Caco-2 (cell line): ENCODE measurements at regions not wholly inside any gene's neighbourhood (a gene's known extent, or its start where the extent isn't known, plus 50 kb on each side); places are given as distances from the start of the nearest gene placed in this dataset.

ENCODE experiments used
- BruUV-seq: library from RNA; stranded (reverse); fragments of 400-500 nt; replicated peaks from 2 replicates; lab custom pipeline; 2021; lab: Mats Ljungman, UMichigan
- CTCF ChIA-PET: fragments of 300-600 bp; sonication (Branson Sonifier 250); formaldehyde crosslinking; loops from one replicate; lab custom pipeline; 2022; ENCODE audit warnings: antibody characterized with exemption; lab: Charles Lee
- POLR2A ChIA-PET: fragments of 300-600 bp; sonication (Branson Sonifier 250); formaldehyde crosslinking; loops from one replicate; lab custom pipeline; 2022; ENCODE audit warnings: antibody characterized with exemption; lab: Charles Lee
- DNase-seq, 2 experiments: peaks; one replicate each; pipeline versions ENCODE4 v3.0.0 to v3.0.0-alpha.2; 2020 to 2022
- H3K27me3 ChIP-seq: replicated peaks from 2 replicates; pipeline ENCODE4 v1.6.0; 2011; ENCODE audit warnings: low read length; ENCODE audit not compliant: control insufficient read depth, insufficient read depth
- H3K36me3 ChIP-seq: 2 replicates; pipeline ENCODE4 v1.5.1; 2011; ENCODE audit warnings: low read length; ENCODE audit not compliant: control insufficient read depth, insufficient read depth
- H3K4me1 ChIP-seq: fragments of 250-450 bp; sonication (Bioruptor Pico); 2 replicates; pipeline ENCODE4 v1.5.1; 2020; ENCODE audit warnings: mild to moderate bottlenecking
- H3K4me3 ChIP-seq: 2 replicates; pipeline ENCODE4 v1.5.1; 2011; ENCODE audit warnings: low read depth, mild to moderate bottlenecking, control low read depth, low read length
- H3K9me3 ChIP-seq: fragments of 250-450 bp; sonication (Bioruptor Pico); 2 replicates; pipeline ENCODE4 v1.5.1; 2020; ENCODE audit warnings: mild to moderate bottlenecking, moderate library complexity
- H3K27ac Mint-ChIP-seq: one replicate; pipeline ENCODE4 v1.8.0; 2022; ENCODE audit warnings: mixed read lengths; ENCODE audit not compliant: unreplicated experiment
- H3K27me3 Mint-ChIP-seq: one replicate; pipeline ENCODE4 v1.8.0; 2022; ENCODE audit warnings: mixed read lengths; ENCODE audit not compliant: insufficient read depth, unreplicated experiment
- H3K36me3 Mint-ChIP-seq: one replicate; pipeline ENCODE4 v1.8.0; 2022; ENCODE audit warnings: mild to moderate bottlenecking, mixed read lengths; ENCODE audit not compliant: insufficient read depth, unreplicated experiment
- H3K4me1 Mint-ChIP-seq: one replicate; pipeline ENCODE4 v1.8.0; 2022; ENCODE audit warnings: low read depth, mixed read lengths; ENCODE audit not compliant: unreplicated experiment
- H3K4me3 Mint-ChIP-seq: one replicate; pipeline ENCODE4 v1.8.0; 2022; ENCODE audit warnings: mild to moderate bottlenecking, moderate library complexity, mixed read lengths; ENCODE audit not compliant: unreplicated experiment
- H3K9me3 Mint-ChIP-seq: one replicate; pipeline ENCODE4 v1.8.0; 2022; ENCODE audit warnings: mixed read lengths; ENCODE audit not compliant: unreplicated experiment
- intact Hi-C: fragments of 100-400 bp; cut with micrococcal nuclease; formaldehyde crosslinking; loops from one replicate; pipeline ENCODE4 v1.10.0; 2022; ENCODE audit not compliant: unreplicated experiment
- TF ChIP-seq, protein P1 (sequence below), 2 experiments: fragments of 200-600 bp in 1 of 2; IDR thresholded peaks; 1 replicate in 1 of 2; 2 replicates in 1 of 2; pipeline versions ENCODE4 v1.5.1 to v1.8.0; 2011 to 2022; ENCODE audit warnings: antibody characterized with exemption in 1 of 2, control low read depth in 1 of 2, inconsistent platforms in 1 of 2, low read depth in 1 of 2, low read length in 1 of 2, mild to moderate bottlenecking in 1 of 2, moderate library complexity in 1 of 2; ENCODE audit not compliant: insufficient read depth in 1 of 2, severe bottlenecking in 1 of 2, unreplicated experiment in 1 of 2

DNA sequence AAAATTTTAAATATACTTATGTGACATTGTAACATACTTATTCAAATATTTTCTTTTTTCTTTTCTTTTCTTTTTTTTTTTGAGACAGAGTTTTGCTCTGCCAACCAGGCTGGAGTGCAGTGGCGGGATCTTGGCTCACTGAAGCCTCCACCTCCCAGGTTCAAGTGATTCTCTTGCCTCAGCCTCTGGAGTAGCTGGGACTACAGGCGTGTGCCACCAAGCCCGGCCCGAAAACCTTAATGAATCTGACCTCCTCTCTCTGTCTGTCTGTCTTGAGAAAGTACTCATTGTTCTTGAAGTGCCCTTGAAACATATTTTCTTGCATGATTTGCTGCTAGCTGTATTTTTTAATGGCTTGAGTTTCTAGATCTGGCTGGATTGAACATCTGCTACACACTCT, 136.8 kb downstream of the ANAPC4 start:
- H3K4me1 ChIP-seq, result no peaks in the 10 kb centered on the region
- H3K36me3 ChIP-seq, result no peaks in the 10 kb centered on the region
- no TSS peak for BruUV-seq
- TF ChIP-seq, protein P1, sequence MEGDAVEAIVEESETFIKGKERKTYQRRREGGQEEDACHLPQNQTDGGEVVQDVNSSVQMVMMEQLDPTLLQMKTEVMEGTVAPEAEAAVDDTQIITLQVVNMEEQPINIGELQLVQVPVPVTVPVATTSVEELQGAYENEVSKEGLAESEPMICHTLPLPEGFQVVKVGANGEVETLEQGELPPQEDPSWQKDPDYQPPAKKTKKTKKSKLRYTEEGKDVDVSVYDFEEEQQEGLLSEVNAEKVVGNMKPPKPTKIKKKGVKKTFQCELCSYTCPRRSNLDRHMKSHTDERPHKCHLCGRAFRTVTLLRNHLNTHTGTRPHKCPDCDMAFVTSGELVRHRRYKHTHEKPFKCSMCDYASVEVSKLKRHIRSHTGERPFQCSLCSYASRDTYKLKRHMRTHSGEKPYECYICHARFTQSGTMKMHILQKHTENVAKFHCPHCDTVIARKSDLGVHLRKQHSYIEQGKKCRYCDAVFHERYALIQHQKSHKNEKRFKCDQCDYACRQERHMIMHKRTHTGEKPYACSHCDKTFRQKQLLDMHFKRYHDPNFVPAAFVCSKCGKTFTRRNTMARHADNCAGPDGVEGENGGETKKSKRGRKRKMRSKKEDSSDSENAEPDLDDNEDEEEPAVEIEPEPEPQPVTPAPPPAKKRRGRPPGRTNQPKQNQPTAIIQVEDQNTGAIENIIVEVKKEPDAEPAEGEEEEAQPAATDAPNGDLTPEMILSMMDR (IDR thresholded peaks at IDR 0.05; ENCODE audit: insufficient read depth in 1 of 2, low read depth in 1 of 2, low read length in 1 of 2, severe bottlenecking in 1 of 2, unreplicated experiment in 1 of 2), result no peak
- Mint-ChIP-seq H3K4me3 (no peak overlapping the region), H3K9me3 (no peaks in the 10 kb centered on the region), H3K27me3 (peaks cover 6% of the 10 kb centered on the region), H3K4me1 (no peaks in the 10 kb centered on the region), H3K36me3 (no peaks in the 10 kb centered on the region), H3K27ac (no peak overlapping the region)
- H3K9me3 ChIP-seq, result no peaks in the 10 kb centered on the region
- POLR2A ChIA-PET, result no interaction called here
- intact Hi-C loops, result no loop called here
- no peak overlapping the region for H3K4me3 ChIP-seq
- DNase-seq, result no peak
- CTCF ChIA-PET, result no interaction called here
- no peaks in the 10 kb centered on the region for H3K27me3 ChIP-seq

DNA sequence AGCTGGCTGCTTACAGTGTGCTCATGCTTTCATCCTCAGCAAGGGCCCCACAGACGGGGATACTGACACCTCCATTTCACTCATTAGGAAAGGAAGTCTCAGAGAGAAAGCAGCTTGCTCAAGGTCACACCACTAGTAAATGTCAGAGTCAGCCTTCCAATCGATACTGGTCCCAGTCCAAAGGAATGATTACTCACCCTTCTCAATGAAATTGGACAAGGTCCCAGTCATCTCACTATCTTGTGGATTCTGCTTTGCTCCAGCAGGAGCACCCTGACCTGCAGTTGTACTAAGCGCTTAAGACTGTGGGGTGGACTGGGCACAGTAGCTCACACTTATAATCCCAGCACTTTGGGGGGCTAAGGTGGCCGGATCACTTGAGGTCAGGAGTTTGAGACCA, 132.2 kb upstream of the SLC34A2 start:
- intact Hi-C loops, result loop anchor here (10.0 kb wide), 1 partner anchor 79 kb away; no protein-coding TSS in a partner anchor
- POLR2A ChIA-PET, result no interaction called here
- H3K36me3 ChIP-seq, result no peaks in the 10 kb centered on the region
- CTCF ChIA-PET, result no interaction called here
- TF ChIP-seq, protein P1 (IDR thresholded peaks at IDR 0.05; ENCODE audit: insufficient read depth in 1 of 2, low read depth in 1 of 2, low read length in 1 of 2, severe bottlenecking in 1 of 2, unreplicated experiment in 1 of 2), result no peak
- H3K4me1 ChIP-seq, result no peaks in the 10 kb centered on the region
- Mint-ChIP-seq H3K9me3 (no peaks in the 10 kb centered on the region), H3K36me3 (no peaks in the 10 kb centered on the region), H3K4me3 (no peak overlapping the region), H3K27me3 (no peaks in the 10 kb centered on the region), H3K4me1 (peaks cover 7% of the 10 kb centered on the region), H3K27ac (no peak overlapping the region)
- no peak overlapping the region for H3K4me3 ChIP-seq
- DNase-seq, result no peak
- BruUV-seq, result no TSS peak
- H3K27me3 ChIP-seq, result no peaks in the 10 kb centered on the region
- H3K9me3 ChIP-seq, result no peaks in the 10 kb centered on the region

DNA sequence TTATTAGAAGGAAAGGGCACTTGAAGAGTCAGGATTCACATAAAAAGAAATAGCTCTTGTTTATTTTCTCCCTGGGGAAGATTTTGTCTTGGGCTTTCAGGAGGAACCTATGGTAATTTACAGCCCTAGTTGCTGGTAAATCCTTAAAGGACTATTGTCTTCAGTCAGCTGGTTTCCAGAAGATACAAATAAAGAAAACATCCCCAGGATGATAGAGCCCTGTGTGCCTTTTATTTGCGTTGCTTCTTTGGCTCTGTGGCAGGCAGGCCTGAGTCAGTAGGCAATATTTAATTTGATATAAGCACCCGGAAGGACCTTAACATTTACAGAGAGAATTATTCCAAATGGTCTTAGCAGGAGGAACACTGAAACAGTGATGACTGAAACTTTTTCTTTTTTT, 131.0 kb upstream of the SLC34A2 start:
- H3K4me3 Mint-ChIP-seq, result no peak overlapping the region
- H3K27ac Mint-ChIP-seq, result no peak overlapping the region
- H3K4me1 Mint-ChIP-seq, result peaks cover 7% of the 10 kb centered on the region
- no peaks in the 10 kb centered on the region for H3K27me3 ChIP-seq
- no peaks in the 10 kb centered on the region for H3K9me3 Mint-ChIP-seq
- H3K4me1 ChIP-seq, result no peaks in the 10 kb centered on the region
- DNase-seq, result no peak
- ChIA-PET CTCF (no interaction called here), POLR2A (no interaction called here)
- no peak overlapping the region for H3K4me3 ChIP-seq
- H3K36me3 ChIP-seq, result no peaks in the 10 kb centered on the region
- TF ChIP-seq, protein P1 (IDR thresholded peaks at IDR 0.05; ENCODE audit: insufficient read depth in 1 of 2, low read depth in 1 of 2, low read length in 1 of 2, severe bottlenecking in 1 of 2, unreplicated experiment in 1 of 2), result no peak
- intact Hi-C loops, result loop anchor here (10.0 kb wide), 1 partner anchor 80 kb away; no protein-coding TSS in a partner anchor
- BruUV-seq, result no TSS peak
- no peaks in the 10 kb centered on the region for H3K36me3 Mint-ChIP-seq
- no peaks in the 10 kb centered on the region for H3K9me3 ChIP-seq
- H3K27me3 Mint-ChIP-seq, result no peaks in the 10 kb centered on the region
